ENCODE measurements at regions not wholly inside any gene's neighbourhood (a gene's known extent, or its start where the extent isn't known, plus 50 kb on each side); places are given as distances from the start of the nearest gene placed in this dataset.
"Not testable (repeated sequence)": the region's sequence is repeated elsewhere in the genome, so short reads cannot be mapped to it uniquely, and the experiment has no call there.

GRCh38 chr4:123588631-123589241, 192.1 kb downstream of the SPRY1 start:
- ATAC-seq (ENCODE audit: poor library complexity) (peak; percentile 79), DNase-seq (no peak)
- intact Hi-C loops (cut with DNase I) = no loop called here

GRCh38 chr4:123589301-123589700, 192.7 kb downstream of the SPRY1 start:
- no peak for ATAC-seq (ENCODE audit: poor library complexity)
- no peak for DNase-seq
- intact Hi-C loops (cut with DNase I) = no loop called here

- intact Hi-C loops (cut with DNase I) = no loop called here
- ATAC-seq (ENCODE audit: poor library complexity) (no peak), DNase-seq (no peak)
Measured at GRCh38 chr4:123591875-123592274, 195.3 kb downstream of the SPRY1 start.

DNA sequence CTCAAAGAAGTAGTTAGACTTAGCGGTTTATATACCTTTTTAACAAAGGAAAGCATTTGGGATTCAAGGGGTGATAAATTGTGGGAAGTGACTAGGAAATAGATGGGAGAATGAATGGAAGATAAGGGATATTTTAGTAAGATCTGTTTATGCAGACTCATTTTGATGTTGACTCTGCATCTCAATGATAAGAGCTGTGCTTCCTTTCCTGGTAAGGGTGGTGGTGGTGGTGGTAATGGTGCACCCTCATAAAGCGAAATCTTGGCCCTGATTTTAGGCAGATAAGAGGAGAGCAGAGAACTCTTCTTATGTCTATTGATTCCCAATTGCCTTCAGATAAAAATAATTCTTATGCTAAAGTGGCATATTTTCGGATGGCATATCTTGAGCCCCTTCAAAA, 197.1 kb downstream of the SPRY1 start:
- intact Hi-C loops (cut with DNase I) = no loop called here

GRCh38 chr4:123596805-123597204, 200.2 kb downstream of the SPRY1 start:
- no peak for ATAC-seq (ENCODE audit: poor library complexity)
- intact Hi-C loops (cut with DNase I) = no loop called here
- DNase-seq = no peak

More for the DNA sequence above, 197.1 kb downstream of the SPRY1 start:
- no peak for ATAC-seq (ENCODE audit: poor library complexity)
- no peak for DNase-seq

- intact Hi-C loops (cut with DNase I) = no loop called here
- DNase-seq = no peak
- ATAC-seq (ENCODE audit: poor library complexity) = no peak
Measured at GRCh38 chr4:123597586-123597985, 201.0 kb downstream of the SPRY1 start.

DNA sequence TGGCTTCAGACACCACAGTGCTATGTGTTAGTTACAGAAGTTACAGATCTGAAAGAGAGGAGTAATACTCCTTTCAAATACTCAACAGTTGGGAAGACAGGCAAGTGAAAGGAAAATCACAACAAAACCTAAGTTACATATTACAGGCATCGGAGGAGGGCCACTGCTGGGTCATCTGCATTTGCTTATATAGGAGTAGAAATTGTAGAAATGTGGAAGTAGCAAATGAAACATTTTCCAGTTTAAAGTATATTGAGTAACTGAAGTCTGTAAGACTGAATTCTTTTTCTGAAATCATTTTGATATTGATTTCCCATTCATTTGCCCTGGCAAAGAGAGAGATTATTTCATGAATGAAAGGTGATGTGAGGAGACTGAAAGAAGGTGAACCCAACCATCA, 201.7 kb downstream of the SPRY1 start:
- intact Hi-C loops (cut with DNase I) = no loop called here
- DNase-seq = no peak
- no peak for ATAC-seq (ENCODE audit: poor library complexity)

- no peak for DNase-seq
- ATAC-seq (ENCODE audit: poor library complexity) = peak; percentile 84
- intact Hi-C loops (cut with DNase I) = no loop called here
Measured at GRCh38 chr4:123599061-123599919, 202.7 kb downstream of the SPRY1 start.

DNA sequence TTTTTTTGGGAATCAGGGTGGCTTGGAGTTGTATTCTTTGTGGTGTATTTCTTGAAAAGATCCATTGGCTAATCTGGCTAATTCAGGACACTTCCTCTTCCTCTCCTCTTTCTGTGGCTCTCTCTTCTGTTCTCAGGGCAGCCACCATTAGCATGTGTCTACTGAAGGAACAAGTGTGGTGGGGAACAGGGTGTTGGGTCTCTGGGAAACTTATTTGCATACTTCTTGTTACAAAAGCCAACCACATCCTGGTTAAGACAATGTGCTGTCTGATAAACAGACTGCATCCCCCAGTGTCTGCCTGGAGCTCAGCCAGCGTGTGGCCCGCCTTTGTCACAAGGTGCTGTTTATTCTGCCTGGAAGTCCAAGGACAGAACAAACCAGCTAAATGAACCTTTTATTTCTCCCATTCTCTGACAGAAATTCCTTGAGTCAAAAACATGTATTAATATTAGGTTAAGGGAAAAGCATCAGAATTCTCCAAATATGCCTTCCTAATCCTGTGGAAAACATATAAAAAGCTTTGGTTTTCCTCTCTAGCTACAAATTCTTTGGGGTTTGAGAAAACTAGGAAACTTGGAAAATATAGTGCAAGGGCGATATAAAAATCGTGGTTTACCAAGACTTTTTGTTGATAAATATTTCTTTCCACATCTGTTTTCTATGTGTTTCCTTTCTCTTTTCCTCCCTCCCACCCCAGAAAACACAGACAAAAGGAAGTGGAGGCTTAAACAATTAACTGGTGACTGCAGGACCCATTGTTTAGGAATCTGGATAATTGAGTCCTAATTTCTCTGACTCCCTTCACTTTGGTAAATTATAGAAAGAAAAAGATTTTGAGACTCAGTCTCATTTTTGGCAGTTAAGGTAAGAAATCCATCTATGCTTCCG, 203.6 kb downstream of the SPRY1 start:
- intact Hi-C loops (cut with DNase I) = no loop called here
- DNase-seq (peak; percentile 81), ATAC-seq (ENCODE audit: poor library complexity) (peak; percentile 79)

GRCh38 chr4:123600987-123601904, 204.7 kb downstream of the SPRY1 start:
- ATAC-seq (ENCODE audit: poor library complexity) (no peak), DNase-seq (no peak)
- intact Hi-C loops (cut with DNase I) = no loop called here

- intact Hi-C loops (cut with DNase I) = no loop called here
- no peak for ATAC-seq (ENCODE audit: poor library complexity)
- DNase-seq = no peak
Measured at GRCh38 chr4:123602007-123602406, 205.4 kb downstream of the SPRY1 start.

DNA sequence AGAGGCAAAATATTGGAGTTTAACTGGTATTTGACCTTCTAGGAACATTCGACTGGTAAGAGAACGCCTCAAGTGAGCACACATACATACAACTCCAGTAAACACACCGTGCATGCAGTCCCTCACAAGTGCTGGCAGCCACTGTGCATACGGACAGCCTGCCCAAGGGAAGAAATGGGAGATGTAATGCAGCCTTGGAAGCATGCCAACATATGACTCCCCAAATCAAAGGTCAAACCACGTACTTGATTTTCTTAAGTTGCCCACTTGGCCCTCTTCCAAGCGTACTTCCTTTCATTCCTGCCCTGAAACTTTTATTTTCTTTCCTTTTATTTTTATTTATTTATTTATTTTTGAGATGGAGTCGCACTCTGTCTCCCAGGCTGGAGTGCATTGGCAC, 206.6 kb downstream of the SPRY1 start:
- DNase-seq = no peak

DNA sequence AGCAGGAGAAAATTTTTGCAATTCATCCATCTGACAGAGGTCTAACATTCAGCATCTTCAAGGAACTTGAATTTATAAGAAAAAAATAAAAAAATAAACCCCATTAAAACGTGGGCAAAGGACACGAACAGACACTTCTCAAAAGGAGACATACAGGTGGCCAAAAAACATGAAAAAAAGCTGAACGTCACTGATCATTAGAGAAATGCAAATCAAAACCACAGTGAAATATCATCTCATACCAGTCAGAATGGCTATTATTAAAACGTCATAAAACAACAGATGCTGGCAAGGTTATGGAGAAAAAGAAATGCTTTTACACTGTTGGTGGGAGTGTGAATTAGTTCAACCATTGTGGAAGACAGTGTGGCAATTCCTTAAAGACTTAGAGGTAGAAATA, 209.2 kb downstream of the SPRY1 start:
- ATAC-seq (ENCODE audit: poor library complexity); DNase-seq; intact Hi-C loops (cut with DNase I): not testable (repeated sequence)

More for the DNA sequence above, 206.6 kb downstream of the SPRY1 start:
- intact Hi-C loops (cut with DNase I) = no loop called here
- ATAC-seq (ENCODE audit: poor library complexity) = no peak

- intact Hi-C loops (cut with DNase I) = no loop called here
- ATAC-seq (ENCODE audit: poor library complexity) = no peak
Measured at GRCh38 chr4:123606336-123606735, 209.7 kb downstream of the SPRY1 start.

DNA sequence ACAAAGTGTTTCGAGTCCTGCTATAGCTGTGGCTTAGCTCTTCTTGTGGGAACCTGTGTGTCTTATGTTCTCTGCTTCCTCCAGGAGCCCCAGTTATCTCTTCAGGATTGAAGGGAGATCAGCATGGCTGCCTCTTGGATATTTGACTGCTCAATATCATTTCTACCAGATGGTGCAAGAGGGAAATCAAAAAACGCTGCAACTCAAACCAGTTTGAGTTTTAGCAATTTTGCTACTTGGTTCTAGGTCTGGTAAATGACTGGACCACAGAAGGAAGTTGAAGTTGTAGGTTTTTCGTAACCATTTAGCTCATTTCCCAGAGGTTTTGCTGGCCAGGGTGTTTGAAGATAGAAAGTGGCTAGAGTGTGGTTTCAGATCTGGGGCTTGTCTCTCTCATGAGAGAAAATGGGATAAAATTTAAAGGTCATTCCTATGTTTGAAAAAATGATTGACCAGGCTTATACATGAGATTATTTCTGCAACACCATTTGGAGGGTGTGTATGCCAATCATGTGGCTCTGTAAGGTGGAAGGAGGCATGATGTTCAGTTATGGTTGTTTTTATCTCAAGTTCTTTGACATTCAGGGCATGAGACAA, 210.4 kb downstream of the SPRY1 start:
- DNase-seq (no peak), ATAC-seq (ENCODE audit: poor library complexity) (no peak)
- intact Hi-C loops (cut with DNase I) = no loop called here

More at GRCh38 chr4:123606336-123606735, 209.7 kb downstream of the SPRY1 start:
- no peak for DNase-seq

DNA sequence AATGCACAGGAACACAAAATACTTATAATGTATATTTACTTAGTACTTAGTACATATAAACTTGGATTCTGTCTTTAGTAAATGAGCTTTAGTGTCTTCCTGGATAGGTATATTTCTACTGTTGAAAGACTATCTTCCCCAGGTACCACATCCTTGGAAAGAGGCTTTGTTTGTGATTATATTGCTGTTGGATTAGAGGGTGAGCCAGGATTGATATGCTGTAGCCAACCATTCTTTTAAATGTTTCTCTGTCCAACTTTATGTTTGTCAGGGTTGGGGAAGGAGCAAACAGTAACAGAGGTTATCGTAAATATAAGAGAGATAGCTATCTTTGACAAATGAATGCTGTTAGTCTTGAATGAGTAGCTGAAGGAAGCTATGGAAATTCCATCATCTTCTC, 213.2 kb downstream of the SPRY1 start:
- intact Hi-C loops (cut with DNase I) = no loop called here
- DNase-seq = no peak
- ATAC-seq (ENCODE audit: poor library complexity) = no peak

- ATAC-seq (ENCODE audit: poor library complexity) (no peak), DNase-seq (no peak)
- intact Hi-C loops (cut with DNase I) = no loop called here
Measured at GRCh38 chr4:123613586-123614344, 217.2 kb downstream of the SPRY1 start.

Data from Right ventricle myocardium superior (tissue), 1 donor.